NCI-H1436 (cell line): ENCODE measurements at regions not wholly inside any gene's neighbourhood (a gene's known extent, or its start where the extent isn't known, plus 50 kb on each side); places are given as distances from the start of the nearest gene placed in this dataset.

ENCODE experiments used
- DNase-seq: peaks from one replicate; lab custom pipeline; 2025; lab: John Stamatoyannopoulos, UW

DNA sequence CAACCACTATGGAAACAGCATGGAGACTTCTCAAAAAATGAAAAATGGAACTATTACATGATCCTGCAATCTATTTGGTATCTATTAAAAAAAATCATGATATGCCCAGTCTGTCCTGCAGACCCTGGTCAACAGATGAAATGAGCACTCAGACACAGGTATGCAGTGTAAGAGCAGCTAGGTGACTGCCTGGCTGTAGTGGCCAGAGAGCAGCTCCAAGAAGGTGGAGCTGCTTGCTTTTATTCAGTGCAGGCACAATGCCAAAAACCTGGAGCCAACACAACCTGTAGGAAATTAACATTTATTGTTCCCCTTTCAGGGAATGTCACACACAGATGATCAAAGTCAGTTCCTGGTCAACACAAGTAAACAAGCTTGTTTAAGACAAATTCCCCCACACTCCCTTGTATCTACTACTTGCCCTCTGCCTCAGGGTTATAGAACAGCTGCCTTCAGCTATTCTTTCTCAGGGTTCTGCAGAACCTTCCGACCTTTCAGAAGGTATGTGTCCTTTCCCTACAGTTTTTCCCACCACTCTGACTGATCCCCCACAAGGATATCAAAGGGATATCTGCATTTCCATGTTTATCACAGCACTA lies 933.7 kb upstream of the SLITRK5 start:
- DNase-seq = no peak

DNA sequence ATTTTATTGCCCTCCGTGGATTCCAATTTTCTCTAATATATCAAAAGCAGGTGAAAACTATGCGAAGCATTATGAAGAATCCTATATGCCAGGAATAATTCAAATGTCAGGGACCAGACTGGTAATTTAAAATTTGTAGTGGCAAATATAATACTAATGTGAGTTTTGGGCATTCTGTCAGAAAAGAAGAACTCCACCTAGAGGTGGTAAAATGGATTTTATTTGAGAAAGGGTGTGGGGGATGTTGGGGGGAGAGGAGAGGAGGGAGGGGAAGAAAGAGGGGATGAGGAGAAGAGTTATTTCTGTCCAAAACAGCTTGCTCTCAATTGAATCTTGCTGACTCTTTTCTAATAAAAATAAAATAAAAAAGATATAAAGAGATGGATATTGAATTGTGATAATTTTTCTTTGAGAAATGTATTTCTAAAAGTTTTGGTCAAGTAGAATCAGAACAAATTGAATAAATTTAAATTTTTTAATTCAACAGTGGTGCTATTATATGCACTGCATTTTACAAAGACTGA lies 929.3 kb upstream of the SLITRK5 start:
- no peak for DNase-seq

- no peak for DNase-seq
These were observed 913.8 kb upstream of the SLITRK5 start for GRCh38 chr13:86757236-86757978.

GRCh38 chr13:86758116-86758515 lies 913.1 kb upstream of the SLITRK5 start:
- DNase-seq = no peak

DNA sequence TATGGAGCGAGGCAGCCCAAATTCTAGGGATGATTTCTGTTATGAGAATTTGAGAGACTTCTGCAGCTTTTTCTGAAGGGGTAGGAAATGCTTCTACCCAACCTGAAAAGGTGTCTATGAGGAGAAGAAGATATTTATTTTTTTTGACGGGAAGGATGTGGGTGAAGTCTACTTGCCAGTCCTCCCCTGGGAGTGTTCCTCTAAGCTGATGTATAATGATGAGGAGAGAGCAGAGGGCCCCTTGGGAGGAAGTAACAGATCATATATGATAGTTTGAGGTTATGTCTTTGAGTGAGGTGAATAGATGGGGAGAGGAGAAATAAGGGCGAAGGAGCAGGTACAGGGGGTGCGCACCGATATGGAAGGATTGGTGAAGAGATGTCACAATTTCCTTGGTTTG lies 910.6 kb upstream of the SLITRK5 start:
- no peak for DNase-seq

GRCh38 chr13:86765462-86765861 lies 905.7 kb upstream of the SLITRK5 start:
- DNase-seq = no peak

- no peak for DNase-seq
These were observed 882.6 kb upstream of the SLITRK5 start for GRCh38 chr13:86788616-86789015.

- no peak for DNase-seq
These were observed 879.0 kb upstream of the SLITRK5 start for GRCh38 chr13:86792153-86792651.

GRCh38 chr13:86795858-86796257 lies 875.3 kb upstream of the SLITRK5 start:
- no peak for DNase-seq

DNA sequence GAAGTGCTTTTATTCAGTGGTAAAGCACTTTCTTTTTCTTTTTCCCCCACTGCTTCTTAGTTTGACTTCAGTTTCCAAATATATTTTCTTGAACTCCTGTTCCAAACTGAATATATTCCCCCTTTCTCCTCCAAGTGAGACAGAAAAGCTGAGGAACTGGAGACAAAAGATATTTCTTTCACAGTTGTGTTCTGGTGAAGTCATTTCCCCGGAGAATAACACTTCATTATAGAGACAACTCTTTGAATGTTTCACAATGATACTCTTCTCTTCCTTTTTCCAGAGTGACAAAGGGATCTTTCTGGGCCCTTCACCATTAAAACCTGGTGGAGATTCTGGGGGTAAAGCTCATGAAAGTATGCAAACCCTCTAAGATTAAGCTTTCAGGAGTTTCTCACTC lies 860.8 kb upstream of the SLITRK5 start:
- no peak for DNase-seq

DNA sequence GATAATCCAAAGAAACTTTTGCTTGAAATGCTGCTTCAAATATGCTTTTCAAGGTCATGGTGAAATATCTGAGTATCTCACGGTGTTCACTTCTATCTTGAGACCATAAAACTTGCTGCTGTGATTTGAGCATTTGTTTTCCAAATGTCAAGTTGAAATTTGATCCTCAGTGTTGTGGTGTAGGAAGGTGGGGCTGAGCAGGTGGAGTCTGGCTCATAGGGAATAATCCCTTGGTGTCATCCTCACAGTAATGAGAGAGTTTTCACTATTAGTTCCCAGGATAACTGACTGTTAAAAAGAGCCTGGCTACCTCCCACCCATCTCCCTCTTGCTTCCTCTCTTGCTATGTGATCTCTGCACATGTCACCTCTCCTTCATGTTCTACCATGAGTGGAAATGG lies 858.0 kb upstream of the SLITRK5 start:
- no peak for DNase-seq

DNA sequence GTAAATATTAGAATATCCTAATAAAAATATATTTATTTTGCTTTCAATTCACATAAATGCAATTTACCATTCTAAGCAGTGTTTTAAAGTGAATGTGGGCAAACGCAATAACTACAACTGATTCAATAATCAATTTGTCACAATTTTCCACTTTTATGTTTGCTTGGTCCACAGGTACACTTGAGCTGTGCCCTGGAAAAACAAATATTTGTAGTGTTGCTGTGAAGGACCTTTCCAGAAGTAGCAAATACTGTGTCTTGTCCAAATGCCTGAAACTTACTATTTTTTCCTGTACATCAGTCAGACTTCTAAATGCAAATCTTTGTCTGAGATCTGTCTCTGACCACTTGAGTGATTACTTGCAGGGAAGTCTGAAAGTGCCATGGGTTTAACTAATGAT lies 845.8 kb upstream of the SLITRK5 start:
- DNase-seq = no peak

DNA sequence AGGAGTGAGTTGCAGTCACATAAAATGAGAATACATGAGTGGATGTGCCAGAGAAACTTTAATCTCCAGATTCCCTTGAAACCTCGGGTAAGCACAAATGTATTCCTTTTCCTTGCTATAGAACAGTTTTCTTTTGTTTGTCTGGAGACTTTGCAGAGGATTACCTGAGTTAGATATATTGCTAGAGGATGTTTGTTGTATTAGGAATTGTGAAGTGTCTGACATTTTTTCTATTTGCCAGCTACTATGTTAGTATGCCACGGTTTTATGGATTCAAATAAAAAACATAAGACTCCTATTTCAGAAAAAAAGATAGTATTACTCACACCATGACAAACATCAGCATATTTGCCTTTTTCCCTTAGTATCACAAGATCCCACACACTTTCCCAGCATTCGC lies 844.9 kb upstream of the SLITRK5 start:
- DNase-seq = no peak

DNA sequence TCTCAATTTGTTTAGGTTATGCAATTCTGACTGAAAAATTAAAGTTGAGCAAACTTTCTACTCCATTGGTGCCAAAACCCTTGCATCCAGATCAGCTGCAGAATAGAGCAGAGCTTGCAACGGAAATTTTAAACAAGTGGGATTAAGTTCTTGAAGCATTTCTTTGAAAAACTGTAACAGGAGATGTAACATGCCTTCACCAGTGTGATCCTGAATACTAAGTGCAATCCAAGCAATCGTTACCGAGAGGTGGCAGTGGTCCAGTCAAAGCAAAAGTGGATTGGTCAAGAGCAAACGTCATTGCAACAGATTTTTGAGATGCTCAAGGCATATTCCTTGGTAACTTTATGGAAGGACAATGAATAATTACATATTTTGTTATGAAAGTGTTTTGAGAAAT lies 841.1 kb upstream of the SLITRK5 start:
- no peak for DNase-seq

GRCh38 chr13:86831084-86831483 lies 840.1 kb upstream of the SLITRK5 start:
- DNase-seq = no peak

GRCh38 chr13:86838411-86839120 lies 832.6 kb upstream of the SLITRK5 start:
- DNase-seq = no peak

- DNase-seq = no peak
These were observed 832.0 kb upstream of the SLITRK5 start for GRCh38 chr13:86839221-86839620.

GRCh38 chr13:86840250-86841191 lies 830.6 kb upstream of the SLITRK5 start:
- no peak for DNase-seq

DNA sequence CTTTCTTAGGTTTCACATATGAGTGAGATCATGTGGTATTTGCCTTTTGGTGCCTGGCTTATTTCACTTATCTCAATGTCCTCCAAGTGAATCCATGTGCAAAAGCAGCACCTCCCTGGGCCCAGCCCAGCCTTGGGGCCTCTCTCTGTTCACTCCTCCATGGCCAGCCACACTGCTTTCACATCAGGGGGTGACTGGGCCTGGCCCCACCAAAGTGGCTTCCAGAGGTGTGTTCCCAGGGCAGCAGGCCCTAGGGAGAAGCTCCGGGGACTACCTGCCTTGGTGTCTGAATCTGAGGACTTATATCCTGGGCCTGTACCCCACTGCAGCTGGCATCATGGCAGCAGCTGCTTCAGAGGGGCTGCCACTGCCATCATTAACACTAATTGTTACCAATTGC lies 829.9 kb upstream of the SLITRK5 start:
- DNase-seq = no peak

DNA sequence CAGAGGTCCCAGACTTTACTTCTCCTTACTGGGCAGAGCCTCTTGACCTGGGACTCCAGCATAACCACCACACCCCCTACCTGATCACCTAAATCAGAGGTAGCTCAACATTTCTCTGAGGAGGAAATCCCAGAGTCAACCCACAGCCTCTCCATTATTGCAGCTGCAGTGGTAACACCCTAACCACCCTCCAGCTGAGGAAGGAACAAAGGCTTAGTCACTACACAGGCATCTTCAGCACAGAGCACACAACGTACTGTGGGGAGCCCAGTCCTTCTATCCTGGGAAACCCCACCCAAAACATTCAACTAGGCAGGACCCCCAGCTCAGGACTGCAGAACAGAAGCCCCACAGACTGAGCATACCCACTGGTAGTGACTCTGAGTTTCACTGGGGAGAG lies 824.7 kb upstream of the SLITRK5 start:
- no peak for DNase-seq

- DNase-seq = no peak
These were observed 822.5 kb upstream of the SLITRK5 start for GRCh38 chr13:86848716-86849115.

DNA sequence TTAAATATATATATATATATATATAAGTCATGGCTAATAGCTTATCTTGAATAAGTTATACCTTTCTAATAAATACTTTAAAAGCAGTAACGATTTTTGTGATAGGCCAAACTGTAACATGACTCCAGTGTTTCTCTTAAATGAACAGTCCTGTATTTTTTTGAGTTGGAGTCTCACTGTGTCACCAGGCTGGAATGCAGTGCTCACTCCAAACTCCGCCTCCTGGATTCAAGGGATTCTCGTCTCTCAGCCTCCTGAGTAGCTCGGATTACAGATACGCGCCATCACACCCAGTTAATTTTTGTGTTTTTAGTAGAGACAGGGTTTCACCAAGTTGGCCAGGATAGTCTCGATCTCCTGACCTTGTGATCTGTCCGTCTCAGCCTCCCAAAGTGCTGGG lies 814.2 kb upstream of the SLITRK5 start:
- no peak for DNase-seq
